GM23248 (cell line): ENCODE measurements at regions not wholly inside any gene's neighbourhood (a gene's known extent, or its start where the extent isn't known, plus 50 kb on each side); places are given as distances from the start of the nearest gene placed in this dataset.

Experiments used
- EZH2 ChIP-seq: fragments of 200-600 bp; sonication (generic); IDR thresholded peaks from 2 replicates; pipeline ENCODE4 v1.6.1; 2018; ENCODE audit warnings: antibody characterized with exemption, mild to moderate bottlenecking; ENCODE audit not compliant: insufficient read depth, poor library complexity, severe bottlenecking
- EZH2phosphoT487 ChIP-seq: fragments of 200-600 bp; sonication (generic); IDR thresholded peaks from 2 replicates; pipeline ENCODE4 v1.6.1; 2018; ENCODE audit warnings: antibody characterized with exemption, moderate library complexity, mild to moderate bottlenecking, low read depth; ENCODE audit not compliant: insufficient read depth

- TF ChIP-seq EZH2phosphoT487, result no peak
- TF ChIP-seq EZH2, result no peak
Measured at GRCh38 chr5:61735995-61736394, 403.9 kb downstream of the ZSWIM6 start.
